ENCODE measurements at regions not wholly inside any gene's neighbourhood (a gene's known extent, or its start where the extent isn't known, plus 50 kb on each side); places are given as distances from the start of the nearest gene placed in this dataset.

GRCh38 chr2:173590276-173590861, 235.7 kb downstream of the CDCA7 start:
- peak; percentile 7 for DNase-seq

DNA sequence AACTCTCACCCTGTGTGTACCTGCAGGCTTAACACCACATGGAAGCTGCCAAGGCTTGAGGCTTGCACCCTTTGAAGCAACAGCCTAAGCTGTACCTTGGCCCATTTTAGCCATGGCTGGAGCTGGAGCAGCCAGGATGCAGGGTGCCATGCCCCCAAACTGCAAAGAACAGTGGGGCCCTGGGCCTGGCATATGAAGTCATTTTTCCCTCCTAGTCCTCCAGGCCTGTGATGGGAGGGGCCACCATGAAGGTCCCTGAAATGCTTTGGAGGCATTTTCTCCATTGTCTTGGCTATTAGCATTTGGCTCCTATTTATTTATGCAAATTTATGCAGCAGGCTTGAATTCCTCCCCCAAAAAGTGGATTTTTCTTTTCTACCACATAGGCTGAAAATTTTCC, 238.4 kb downstream of the CDCA7 start:
- DNase-seq = no peak

DNA sequence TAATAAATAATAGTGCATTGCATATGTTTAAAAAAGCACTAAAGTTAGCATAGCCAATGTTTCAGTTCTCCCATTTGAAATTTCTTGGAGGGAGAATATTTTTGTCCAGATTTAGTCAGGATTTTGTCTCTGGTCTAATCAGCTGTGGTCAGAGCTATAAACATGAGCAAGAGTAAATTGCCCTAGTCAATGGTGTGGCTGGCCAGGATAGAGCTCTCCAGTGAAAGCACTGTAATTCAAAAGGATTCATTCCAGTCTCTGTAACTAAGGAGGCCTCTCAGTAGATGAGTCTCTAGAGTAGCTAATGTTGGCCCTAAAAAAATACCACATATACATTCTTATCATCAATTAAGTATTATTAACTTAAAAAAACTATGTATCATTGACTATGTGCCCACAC, 241.6 kb downstream of the CDCA7 start:
- DNase-seq = no peak

GRCh38 chr2:173598525-173598924, 243.9 kb downstream of the CDCA7 start:
- DNase-seq = no peak

- DNase-seq = no peak
These were observed 245.2 kb downstream of the CDCA7 start for GRCh38 chr2:173599821-173600359.

- no peak for DNase-seq
These were observed 247.6 kb downstream of the CDCA7 start for GRCh38 chr2:173602153-173602795.

DNA sequence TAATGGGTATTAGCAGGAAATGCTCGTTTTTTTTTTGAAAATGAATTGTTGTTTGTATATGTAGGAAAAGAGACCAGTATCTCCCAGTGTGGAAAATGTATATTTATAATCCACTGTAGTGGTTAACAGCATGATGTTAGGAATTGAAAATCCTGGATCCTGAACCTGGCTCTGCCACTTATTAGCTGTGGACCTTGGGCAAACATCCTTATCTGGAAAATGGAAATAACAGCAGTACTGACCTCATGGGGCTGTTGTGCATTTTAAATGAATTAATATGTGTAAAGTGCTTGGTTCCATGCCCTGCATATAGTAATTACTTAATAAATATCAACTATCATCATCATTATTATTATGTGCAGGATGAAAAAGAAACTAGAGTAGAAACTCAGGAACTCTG, 251.3 kb downstream of the CDCA7 start:
- no peak for DNase-seq

- no peak for DNase-seq
These were observed 252.1 kb downstream of the CDCA7 start for GRCh38 chr2:173606619-173607248.

DNA sequence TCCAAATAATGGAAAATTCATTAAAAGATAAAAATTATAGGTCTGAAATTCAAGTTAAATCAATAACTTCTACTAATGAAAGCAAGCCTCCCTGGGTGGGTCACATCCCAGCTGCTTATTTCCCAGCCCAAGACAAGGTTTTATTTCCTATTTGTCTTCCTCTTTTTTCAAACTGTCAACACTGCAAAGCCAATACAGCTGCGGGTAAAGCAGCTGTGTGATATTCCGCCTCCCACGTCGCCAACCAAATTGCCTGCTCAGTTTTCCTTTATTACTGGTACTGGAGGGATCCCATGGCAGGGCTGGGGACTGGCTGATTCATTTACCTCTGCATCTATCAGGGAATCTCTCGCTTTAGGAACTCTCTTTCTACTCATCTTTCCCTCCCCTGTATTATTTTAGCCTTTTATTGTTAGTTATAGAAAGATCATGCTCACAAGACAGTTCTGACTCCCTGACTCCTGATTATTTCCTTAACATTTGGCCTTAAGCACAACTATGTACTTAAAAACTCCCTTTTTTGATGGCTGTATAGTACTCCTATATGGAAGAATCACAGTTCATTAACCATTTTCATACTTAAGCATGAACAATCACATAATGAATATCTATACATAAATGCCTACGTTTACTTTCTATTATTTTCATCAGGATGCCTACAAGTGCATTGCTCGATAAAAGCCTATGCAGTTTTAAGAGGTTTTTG, 253.1 kb downstream of the CDCA7 start:
- no peak for DNase-seq

DNA sequence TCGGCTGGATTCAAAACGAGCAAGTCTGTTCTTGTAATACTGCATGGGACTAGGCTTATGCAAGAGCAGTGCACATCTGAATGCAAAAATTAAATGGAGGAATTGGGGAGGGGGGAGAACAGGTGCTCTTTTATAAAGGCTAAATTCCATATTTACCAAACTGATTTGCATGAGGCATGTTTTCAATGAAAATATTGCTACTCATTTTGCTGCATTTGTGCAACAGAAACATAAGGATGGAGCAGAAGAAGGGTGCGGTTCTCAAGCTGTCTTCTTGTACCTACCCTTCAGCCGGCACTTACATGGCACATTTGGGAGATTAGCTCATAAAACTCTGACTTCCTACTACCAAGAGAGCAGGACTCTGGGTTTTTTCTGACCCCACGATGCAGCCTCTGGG, 256.4 kb downstream of the CDCA7 start:
- DNase-seq = no peak

DNA sequence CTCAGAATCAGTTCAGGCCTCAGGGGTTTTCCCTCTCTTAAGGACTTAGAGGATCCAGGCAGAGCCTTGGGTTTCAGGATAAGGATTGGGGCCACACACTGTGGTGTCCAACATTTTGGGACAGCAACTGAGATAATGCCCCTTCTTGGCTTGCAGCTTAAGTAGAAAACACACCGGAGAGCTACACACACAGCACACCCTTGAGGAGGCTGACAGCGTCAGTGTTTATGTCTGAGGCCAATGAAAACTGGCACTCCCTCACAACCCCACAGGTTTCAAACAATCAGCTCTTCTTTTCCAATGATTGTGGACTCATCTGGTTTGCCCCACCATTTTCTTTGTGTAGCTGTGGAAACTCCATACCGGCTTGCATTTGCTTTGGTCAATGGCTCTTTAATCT, 257.7 kb downstream of the CDCA7 start:
- no peak for DNase-seq

GRCh38 chr2:173613386-173613785, 258.7 kb downstream of the CDCA7 start:
- no peak for DNase-seq

- DNase-seq = no peak
These were observed 259.7 kb downstream of the CDCA7 start for GRCh38 chr2:173614265-173614930.

- no peak for DNase-seq
These were observed 269.0 kb downstream of the CDCA7 start for GRCh38 chr2:173623438-173624319.

DNA sequence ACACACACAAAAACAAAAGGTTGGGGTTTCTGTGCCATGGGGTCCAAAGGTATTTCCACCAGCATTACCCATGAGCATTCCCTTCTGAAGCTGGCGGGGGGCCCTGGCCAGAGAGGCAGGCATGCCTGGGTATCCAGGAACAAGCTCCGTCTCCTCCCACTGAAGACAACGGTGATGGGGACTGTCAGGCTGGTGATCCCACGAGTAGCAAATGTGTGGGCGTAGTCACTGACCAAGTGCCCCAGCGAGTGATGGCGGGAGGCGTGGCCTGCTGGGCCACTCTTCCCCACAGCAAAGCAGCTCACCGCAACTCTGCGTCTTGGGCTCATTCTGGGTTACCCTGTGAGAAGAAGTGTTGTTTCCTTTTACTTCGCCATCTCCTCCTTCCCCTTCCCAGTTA, 270.6 kb downstream of the CDCA7 start:
- DNase-seq = no peak

GRCh38 chr2:173629076-173629475, 274.4 kb downstream of the CDCA7 start:
- no peak for DNase-seq

GRCh38 chr2:173630425-173631126, 275.9 kb downstream of the CDCA7 start:
- no peak for DNase-seq

GRCh38 chr2:173631127-173631460, 276.4 kb downstream of the CDCA7 start:
- DNase-seq = peak; percentile 63

- no peak for DNase-seq
These were observed 289.5 kb downstream of the CDCA7 start for GRCh38 chr2:173644146-173644545.

DNA sequence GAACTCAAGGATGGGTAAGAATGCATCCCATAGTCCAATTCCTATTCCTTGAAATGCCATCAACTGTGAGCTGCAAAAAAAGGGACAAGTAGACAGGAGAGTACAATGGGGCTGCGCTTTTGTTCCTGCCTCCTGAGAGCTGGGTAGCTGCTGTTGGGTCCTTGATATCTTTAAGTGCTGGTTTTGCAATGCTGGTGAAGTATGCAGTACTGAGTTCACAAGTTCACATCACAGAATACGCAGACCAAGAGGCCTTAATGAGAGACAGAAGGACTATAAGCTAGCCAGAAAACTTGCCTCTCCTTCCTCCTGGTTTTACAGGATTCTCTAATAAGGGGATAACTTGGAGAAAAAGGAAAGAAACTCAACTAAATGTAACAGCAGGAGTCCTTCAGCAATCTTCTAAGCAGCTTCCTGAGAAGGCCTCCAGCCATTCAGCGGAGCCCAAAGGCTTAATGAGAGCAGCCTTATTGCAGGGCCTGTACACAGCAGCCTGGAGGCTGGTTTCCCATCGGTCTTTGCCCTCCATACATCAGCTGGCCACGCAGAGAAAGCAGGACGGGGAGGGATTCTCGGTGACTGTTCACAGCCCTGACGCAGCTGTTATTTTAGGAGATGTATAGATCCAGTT, 293.1 kb downstream of the CDCA7 start:
- DNase-seq = no peak

- no peak for DNase-seq
These were observed 294.1 kb downstream of the CDCA7 start for GRCh38 chr2:173648816-173649215.
